ENCODE measurements at regions not wholly inside any gene's neighbourhood (a gene's known extent, or its start where the extent isn't known, plus 50 kb on each side); places are given as distances from the start of the nearest gene placed in this dataset.

GRCh38 chr20:60268491-60268890 lies 310.3 kb downstream of the CDH26 start:
- H2AFZ ChIP-seq (ENCODE audit: low read length), result no peak overlapping the region
- no peak overlapping the region for H3K4me3 ChIP-seq (ENCODE audit: extremely low read depth in 1 of 4, insufficient read depth in 2 of 4, low read depth in 3 of 4, low read length in 4 of 4)
- no peaks in the 10 kb centered on the region; a peak in 1 of 7 replicates for H3K4me1 ChIP-seq (replicated peaks in 1 of 4; ENCODE audit: control insufficient read depth in 3 of 4, insufficient read depth in 4 of 4, low read length in 3 of 4)
- peaks cover 3 to 6% of the 10 kb centered on the region in 2 experiments; a peak in 1 of 4 replicates for H3K9me3 ChIP-seq (ENCODE audit: insufficient read depth in 2 of 2, low read depth in 1 of 2, low read length in 1 of 2)
- POLR2A ChIA-PET (ENCODE audit: partially characterized antibody), result no interaction called here
- H3K4ac ChIP-seq (replicated peaks; ENCODE audit: insufficient read length, low read depth, low read length), result no peak overlapping the region
- no peak overlapping the region for H2AK5ac ChIP-seq (ENCODE audit: low read depth, low read length)
- H2BK5ac ChIP-seq (ENCODE audit: low read depth, low read length), result no peak overlapping the region
- CTCF ChIA-PET (ENCODE audit: partially characterized antibody), result no interaction called here
- no peak overlapping the region for H3K4me2 ChIP-seq (ENCODE audit: insufficient read depth in 1 of 2, low read depth in 2 of 2, low read length in 2 of 2)
- H4K91ac ChIP-seq (replicated peaks; ENCODE audit: insufficient read length, low read length), result no peak overlapping the region
- H3K27me3 ChIP-seq (replicated peaks in 1 of 4; ENCODE audit: control insufficient read depth in 3 of 4, extremely low read depth in 1 of 4, insufficient read depth in 3 of 4, low read length in 3 of 4), result no peaks in the 10 kb centered on the region; a peak in 3 of 7 replicates
- FAIRE-seq (no peak), DNase-seq (ENCODE audit: low read depth in 1 of 2, low spot score in 2 of 2) (no peak)
- H3K9ac ChIP-seq (replicated peaks in 1 of 4; ENCODE audit: extremely low read depth in 1 of 4, low read depth in 3 of 4, low read length in 3 of 4), result no peak overlapping the region
- H2BK120ac ChIP-seq (replicated peaks; ENCODE audit: low read depth, low read length), result no peak overlapping the region
- H2BK20ac ChIP-seq (ENCODE audit: low read length), result no peak overlapping the region
- no peak overlapping the region for H4K8ac ChIP-seq (ENCODE audit: extremely low read depth, insufficient read depth, low read length)
- H3K36me3 ChIP-seq (ENCODE audit: control insufficient read depth in 2 of 4, insufficient read depth in 4 of 4, low read length in 3 of 4), result no peaks in the 10 kb centered on the region
- no peak overlapping the region for H3K23ac ChIP-seq (ENCODE audit: insufficient read length)
- no peak overlapping the region for H3K27ac ChIP-seq (ENCODE audit: low read depth, low read length)
- no peak overlapping the region for H2BK12ac ChIP-seq (ENCODE audit: low read depth, low read length)
- H4K20me1 ChIP-seq (replicated peaks in 1 of 2; ENCODE audit: control insufficient read depth in 1 of 2, insufficient read depth in 2 of 2, low read length in 2 of 2), result no peaks in the 10 kb centered on the region
- H3K23me2 ChIP-seq (ENCODE audit: low read depth, low read length), result no peaks in the 10 kb centered on the region
- no peak overlapping the region for H3K56ac ChIP-seq (replicated peaks; ENCODE audit: insufficient read length, low read depth, low read length)
- H3K79me2 ChIP-seq (ENCODE audit: control insufficient read depth in 1 of 2, insufficient read depth in 2 of 2, low read length in 2 of 2), result no peaks in the 10 kb centered on the region
- H3K14ac ChIP-seq (ENCODE audit: insufficient read length), result no peak overlapping the region
- no peak overlapping the region for H2BK15ac ChIP-seq (ENCODE audit: low read length)
- TF ChIP-seq, protein P1, sequence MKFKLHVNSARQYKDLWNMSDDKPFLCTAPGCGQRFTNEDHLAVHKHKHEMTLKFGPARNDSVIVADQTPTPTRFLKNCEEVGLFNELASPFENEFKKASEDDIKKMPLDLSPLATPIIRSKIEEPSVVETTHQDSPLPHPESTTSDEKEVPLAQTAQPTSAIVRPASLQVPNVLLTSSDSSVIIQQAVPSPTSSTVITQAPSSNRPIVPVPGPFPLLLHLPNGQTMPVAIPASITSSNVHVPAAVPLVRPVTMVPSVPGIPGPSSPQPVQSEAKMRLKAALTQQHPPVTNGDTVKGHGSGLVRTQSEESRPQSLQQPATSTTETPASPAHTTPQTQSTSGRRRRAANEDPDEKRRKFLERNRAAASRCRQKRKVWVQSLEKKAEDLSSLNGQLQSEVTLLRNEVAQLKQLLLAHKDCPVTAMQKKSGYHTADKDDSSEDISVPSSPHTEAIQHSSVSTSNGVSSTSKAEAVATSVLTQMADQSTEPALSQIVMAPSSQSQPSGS (IDR thresholded peaks at IDR 0.05; ENCODE audit: low read length), result no peak
- TF ChIP-seq, protein P2, sequence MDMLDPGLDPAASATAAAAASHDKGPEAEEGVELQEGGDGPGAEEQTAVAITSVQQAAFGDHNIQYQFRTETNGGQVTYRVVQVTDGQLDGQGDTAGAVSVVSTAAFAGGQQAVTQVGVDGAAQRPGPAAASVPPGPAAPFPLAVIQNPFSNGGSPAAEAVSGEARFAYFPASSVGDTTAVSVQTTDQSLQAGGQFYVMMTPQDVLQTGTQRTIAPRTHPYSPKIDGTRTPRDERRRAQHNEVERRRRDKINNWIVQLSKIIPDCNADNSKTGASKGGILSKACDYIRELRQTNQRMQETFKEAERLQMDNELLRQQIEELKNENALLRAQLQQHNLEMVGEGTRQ (IDR thresholded peaks at IDR 0.05; ENCODE audit: low read length), result peak; percentile 49; the same call in 1 of the 2 replicates
- no peak overlapping the region for H4K5ac ChIP-seq (ENCODE audit: insufficient read length, low read depth, low read length)
- 93% methylated on average over 4 of the region's 4 CpGs; no CpG with 5 or more reads in 1 of the 2 experiments for WGBS, 2 experiments (ENCODE audit: extremely low coverage in 1 of 2, insufficient coverage in 1 of 2, insufficient read length in 1 of 2, insufficient replicate concordance in 2 of 2, low coverage in 1 of 2, low lambda C conversion rate in 2 of 2, missing lambda C conversion rate in 1 of 2)
- H3K79me1 ChIP-seq (ENCODE audit: low read depth, low read length), result no peaks in the 10 kb centered on the region
- no peak overlapping the region for H3K18ac ChIP-seq (ENCODE audit: extremely low read depth, low read length)

Data from H1 (cell line).